SK-N-SH treated with all-trans-retinoic acid at 6 μM for 48 hours (cell line): ENCODE measurements at regions not wholly inside any gene's neighbourhood (a gene's known extent, or its start where the extent isn't known, plus 50 kb on each side); places are given as distances from the start of the nearest gene placed in this dataset.

Experiments
- ATAC-seq: fragments of 200-7000 bp; cut with Tn5 transposase; 3 replicates; pipeline ENCODE4 v1.9.1; 2020; ENCODE audit warnings: mild to moderate bottlenecking, moderate library complexity
- ARNTL ChIP-seq: fragments of 450-650 bp; formaldehyde crosslinking; IDR thresholded peaks from 2 replicates; pipeline ENCODE4 v1.5.0; 2020; ENCODE audit warnings: low read depth, mild to moderate bottlenecking, moderate library complexity, borderline replicate concordance
- CSDC2 ChIP-seq: fragments of 250-450 bp; sonication (Bioruptor Pico); IDR thresholded peaks from 2 replicates; pipeline ENCODE4 v1.5.0; 2020; ENCODE audit warnings: mild to moderate bottlenecking, moderate library complexity
- ESRRG ChIP-seq: fragments of 250-450 bp; sonication (Bioruptor Pico); IDR thresholded peaks from 2 replicates; pipeline ENCODE4 v1.6.1; 2021; ENCODE audit warnings: mild to moderate bottlenecking
- GLIS3 ChIP-seq: fragments of 250-450 bp; sonication (Bioruptor Pico); IDR thresholded peaks from 2 replicates; pipeline ENCODE4 v1.5.0; 2020; ENCODE audit warnings: mild to moderate bottlenecking, moderate library complexity
- ISL1 ChIP-seq: fragments of 250-450 bp; sonication (Bioruptor Pico); IDR thresholded peaks from 2 replicates; pipeline ENCODE4 v2.1.2; 2022; ENCODE audit warnings: mild to moderate bottlenecking, moderate library complexity
- OSR1 ChIP-seq: fragments of 250-450 bp; sonication (Bioruptor Pico); IDR thresholded peaks from 2 replicates; pipeline ENCODE4 v1.8.0; 2022; ENCODE audit warnings: moderate library complexity, mild to moderate bottlenecking, inconsistent platforms
- RARB ChIP-seq: fragments of 250-450 bp; sonication (Bioruptor Pico); IDR thresholded peaks from 2 replicates; pipeline ENCODE4 v1.8.0; 2021; ENCODE audit warnings: mild to moderate bottlenecking, moderate library complexity
- SNAI2 ChIP-seq: fragments of 250-450 bp; sonication (Bioruptor Pico); IDR thresholded peaks from 2 replicates; pipeline ENCODE4 v1.5.0; 2020; ENCODE audit warnings: mild to moderate bottlenecking, moderate library complexity
- TCF4 ChIP-seq: fragments of 250-450 bp; sonication (Bioruptor Pico); IDR thresholded peaks from 2 replicates; pipeline ENCODE4 v1.8.0; 2021; ENCODE audit warnings: mild to moderate bottlenecking, moderate library complexity, borderline replicate concordance
- ZC3H10 ChIP-seq: fragments of 250-450 bp; sonication (Bioruptor Pico); IDR thresholded peaks from 2 replicates; pipeline ENCODE4 v1.5.1; 2021; ENCODE audit warnings: mild to moderate bottlenecking, moderate library complexity
- ZFP3 ChIP-seq: fragments of 250-450 bp; sonication (Bioruptor Pico); IDR thresholded peaks from 2 replicates; pipeline ENCODE4 v1.5.0; 2020; ENCODE audit warnings: mild to moderate bottlenecking, moderate library complexity
- ZNF70 ChIP-seq: fragments of 450-650 bp; formaldehyde crosslinking; IDR thresholded peaks from 2 replicates; pipeline ENCODE4 v1.5.0; 2020; ENCODE audit warnings: mild to moderate bottlenecking, moderate library complexity
- ZNF8 ChIP-seq: fragments of 450-650 bp; formaldehyde crosslinking; IDR thresholded peaks from 2 replicates; pipeline ENCODE4 v1.5.0; 2020; ENCODE audit warnings: mild to moderate bottlenecking, moderate library complexity
- TF ChIP-seq, protein P1 (sequence below): fragments of 250-450 bp; sonication (Bioruptor Pico); IDR thresholded peaks from 2 replicates; pipeline ENCODE4 v1.8.0; 2021; ENCODE audit warnings: low read depth, mild to moderate bottlenecking, moderate library complexity, borderline replicate concordance
- TF ChIP-seq, protein P2 (sequence below): fragments of 250-450 bp; sonication (Bioruptor Pico); IDR thresholded peaks from 2 replicates; pipeline ENCODE4 v1.8.0; 2020; ENCODE audit warnings: mild to moderate bottlenecking, moderate library complexity, borderline replicate concordance
- TF ChIP-seq, protein P3 (sequence below): fragments of 250-450 bp; sonication (Bioruptor Pico); IDR thresholded peaks from 2 replicates; pipeline ENCODE4 v1.5.0; 2020; ENCODE audit warnings: mild to moderate bottlenecking, moderate library complexity
- TF ChIP-seq, protein P4 (sequence below): fragments of 250-450 bp; sonication (Bioruptor Pico); IDR thresholded peaks from 2 replicates; pipeline ENCODE4 v1.5.1; 2021; ENCODE audit warnings: mild to moderate bottlenecking, moderate library complexity
- TF ChIP-seq, protein P5 (sequence below): fragments of 250-450 bp; sonication (Bioruptor Pico); IDR thresholded peaks from 2 replicates; pipeline ENCODE4 v1.5.1; 2020; ENCODE audit warnings: low read depth, mild to moderate bottlenecking, moderate library complexity

DNA sequence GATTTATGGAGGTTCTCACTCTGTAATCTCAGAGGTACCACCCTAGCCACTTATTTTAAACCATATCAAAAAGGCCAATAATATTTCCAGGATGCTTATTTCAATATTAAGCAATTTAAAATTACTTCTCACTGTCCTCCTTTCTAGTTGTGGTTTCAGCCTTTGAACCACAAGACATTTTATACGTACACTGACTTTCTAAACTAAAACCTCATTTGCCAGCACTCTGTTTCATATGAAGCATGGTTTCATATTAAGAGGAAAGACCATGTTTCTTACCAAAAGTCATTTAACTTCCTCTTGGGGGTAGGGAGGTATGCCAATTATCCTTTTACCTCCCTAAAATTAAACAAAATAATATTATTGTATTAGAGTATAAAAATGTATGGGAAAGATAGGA lies 399.8 kb downstream of the CDH7 start (continued):
- TF ChIP-seq, protein P1, sequence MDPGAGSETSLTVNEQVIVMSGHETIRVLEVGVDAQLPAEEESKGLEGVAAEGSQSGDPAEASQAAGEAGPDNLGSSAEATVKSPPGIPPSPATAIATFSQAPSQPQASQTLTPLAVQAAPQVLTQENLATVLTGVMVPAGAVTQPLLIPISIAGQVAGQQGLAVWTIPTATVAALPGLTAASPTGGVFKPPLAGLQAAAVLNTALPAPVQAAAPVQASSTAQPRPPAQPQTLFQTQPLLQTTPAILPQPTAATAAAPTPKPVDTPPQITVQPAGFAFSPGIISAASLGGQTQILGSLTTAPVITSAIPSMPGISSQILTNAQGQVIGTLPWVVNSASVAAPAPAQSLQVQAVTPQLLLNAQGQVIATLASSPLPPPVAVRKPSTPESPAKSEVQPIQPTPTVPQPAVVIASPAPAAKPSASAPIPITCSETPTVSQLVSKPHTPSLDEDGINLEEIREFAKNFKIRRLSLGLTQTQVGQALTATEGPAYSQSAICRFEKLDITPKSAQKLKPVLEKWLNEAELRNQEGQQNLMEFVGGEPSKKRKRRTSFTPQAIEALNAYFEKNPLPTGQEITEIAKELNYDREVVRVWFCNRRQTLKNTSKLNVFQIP (CRISPR knock-in tag): no peak
- no peak for TF ChIP-seq ARNTL (CRISPR knock-in tag)
- no peak for TF ChIP-seq ZC3H10

DNA sequence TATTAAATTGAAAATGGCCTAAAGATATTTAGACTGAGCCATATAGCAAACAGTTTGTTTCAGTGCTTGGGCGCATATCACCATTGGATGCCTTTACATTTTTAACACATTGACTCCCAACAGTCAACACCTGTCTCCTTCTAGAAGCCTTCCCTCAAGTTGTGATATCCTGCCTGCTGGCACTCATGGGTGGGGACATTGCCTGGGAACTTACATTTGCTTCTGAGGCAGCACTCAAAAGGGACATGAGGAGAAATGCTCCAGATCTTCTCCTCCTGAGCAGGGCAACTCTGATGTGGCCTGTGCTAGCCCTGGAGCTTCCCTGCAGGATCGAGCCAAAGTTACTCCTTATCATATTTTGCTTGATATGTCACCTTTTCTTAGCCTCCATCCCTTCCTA lies 392.2 kb downstream of the CDH7 start:
- TF ChIP-seq OSR1 (CRISPR knock-in tag) (no peak), GLIS3 (no peak), ZNF8 (CRISPR knock-in tag) (no peak), CSDC2 (CRISPR knock-in tag) (no peak), ZFP3 (CRISPR knock-in tag) (no peak), ZNF70 (CRISPR knock-in tag) (no peak), ISL1 (CRISPR knock-in tag) (no peak), ARNTL (CRISPR knock-in tag) (no peak)
- TF ChIP-seq, protein P2, sequence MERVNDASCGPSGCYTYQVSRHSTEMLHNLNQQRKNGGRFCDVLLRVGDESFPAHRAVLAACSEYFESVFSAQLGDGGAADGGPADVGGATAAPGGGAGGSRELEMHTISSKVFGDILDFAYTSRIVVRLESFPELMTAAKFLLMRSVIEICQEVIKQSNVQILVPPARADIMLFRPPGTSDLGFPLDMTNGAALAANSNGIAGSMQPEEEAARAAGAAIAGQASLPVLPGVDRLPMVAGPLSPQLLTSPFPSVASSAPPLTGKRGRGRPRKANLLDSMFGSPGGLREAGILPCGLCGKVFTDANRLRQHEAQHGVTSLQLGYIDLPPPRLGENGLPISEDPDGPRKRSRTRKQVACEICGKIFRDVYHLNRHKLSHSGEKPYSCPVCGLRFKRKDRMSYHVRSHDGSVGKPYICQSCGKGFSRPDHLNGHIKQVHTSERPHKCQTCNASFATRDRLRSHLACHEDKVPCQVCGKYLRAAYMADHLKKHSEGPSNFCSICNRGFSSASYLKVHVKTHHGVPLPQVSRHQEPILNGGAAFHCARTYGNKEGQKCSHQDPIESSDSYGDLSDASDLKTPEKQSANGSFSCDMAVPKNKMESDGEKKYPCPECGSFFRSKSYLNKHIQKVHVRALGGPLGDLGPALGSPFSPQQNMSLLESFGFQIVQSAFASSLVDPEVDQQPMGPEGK (CRISPR knock-in tag): no peak
- TF ChIP-seq, protein P3, sequence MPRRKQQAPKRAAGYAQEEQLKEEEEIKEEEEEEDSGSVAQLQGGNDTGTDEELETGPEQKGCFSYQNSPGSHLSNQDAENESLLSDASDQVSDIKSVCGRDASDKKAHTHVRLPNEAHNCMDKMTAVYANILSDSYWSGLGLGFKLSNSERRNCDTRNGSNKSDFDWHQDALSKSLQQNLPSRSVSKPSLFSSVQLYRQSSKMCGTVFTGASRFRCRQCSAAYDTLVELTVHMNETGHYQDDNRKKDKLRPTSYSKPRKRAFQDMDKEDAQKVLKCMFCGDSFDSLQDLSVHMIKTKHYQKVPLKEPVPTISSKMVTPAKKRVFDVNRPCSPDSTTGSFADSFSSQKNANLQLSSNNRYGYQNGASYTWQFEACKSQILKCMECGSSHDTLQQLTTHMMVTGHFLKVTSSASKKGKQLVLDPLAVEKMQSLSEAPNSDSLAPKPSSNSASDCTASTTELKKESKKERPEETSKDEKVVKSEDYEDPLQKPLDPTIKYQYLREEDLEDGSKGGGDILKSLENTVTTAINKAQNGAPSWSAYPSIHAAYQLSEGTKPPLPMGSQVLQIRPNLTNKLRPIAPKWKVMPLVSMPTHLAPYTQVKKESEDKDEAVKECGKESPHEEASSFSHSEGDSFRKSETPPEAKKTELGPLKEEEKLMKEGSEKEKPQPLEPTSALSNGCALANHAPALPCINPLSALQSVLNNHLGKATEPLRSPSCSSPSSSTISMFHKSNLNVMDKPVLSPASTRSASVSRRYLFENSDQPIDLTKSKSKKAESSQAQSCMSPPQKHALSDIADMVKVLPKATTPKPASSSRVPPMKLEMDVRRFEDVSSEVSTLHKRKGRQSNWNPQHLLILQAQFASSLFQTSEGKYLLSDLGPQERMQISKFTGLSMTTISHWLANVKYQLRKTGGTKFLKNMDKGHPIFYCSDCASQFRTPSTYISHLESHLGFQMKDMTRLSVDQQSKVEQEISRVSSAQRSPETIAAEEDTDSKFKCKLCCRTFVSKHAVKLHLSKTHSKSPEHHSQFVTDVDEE (CRISPR knock-in tag): no peak
- TF ChIP-seq, protein P4, sequence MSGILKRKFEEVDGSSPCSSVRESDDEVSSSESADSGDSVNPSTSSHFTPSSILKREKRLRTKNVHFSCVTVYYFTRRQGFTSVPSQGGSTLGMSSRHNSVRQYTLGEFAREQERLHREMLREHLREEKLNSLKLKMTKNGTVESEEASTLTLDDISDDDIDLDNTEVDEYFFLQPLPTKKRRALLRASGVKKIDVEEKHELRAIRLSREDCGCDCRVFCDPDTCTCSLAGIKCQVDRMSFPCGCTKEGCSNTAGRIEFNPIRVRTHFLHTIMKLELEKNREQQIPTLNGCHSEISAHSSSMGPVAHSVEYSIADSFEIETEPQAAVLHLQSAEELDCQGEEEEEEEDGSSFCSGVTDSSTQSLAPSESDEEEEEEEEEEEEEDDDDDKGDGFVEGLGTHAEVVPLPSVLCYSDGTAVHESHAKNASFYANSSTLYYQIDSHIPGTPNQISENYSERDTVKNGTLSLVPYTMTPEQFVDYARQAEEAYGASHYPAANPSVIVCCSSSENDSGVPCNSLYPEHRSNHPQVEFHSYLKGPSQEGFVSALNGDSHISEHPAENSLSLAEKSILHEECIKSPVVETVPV (CRISPR knock-in tag): no peak
- no peak for ATAC-seq

DNA sequence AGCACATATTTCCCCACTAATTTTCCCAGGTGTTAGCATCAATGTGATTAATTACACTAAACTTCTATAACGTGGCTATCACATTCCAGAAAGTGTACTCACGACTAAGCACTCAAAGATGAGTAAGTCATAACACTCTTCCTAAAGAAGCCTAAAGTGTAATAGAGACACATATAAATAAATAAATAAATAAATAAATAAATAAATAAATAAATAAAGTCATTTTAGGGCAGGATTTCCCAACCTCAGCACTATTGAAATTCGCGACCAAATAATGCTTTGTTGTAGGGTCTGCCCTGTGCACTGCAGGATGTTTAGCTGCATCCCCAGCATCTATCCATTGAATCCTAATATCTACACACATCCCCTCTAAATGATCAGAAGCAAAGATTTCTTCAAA lies 390.9 kb downstream of the CDH7 start:
- no peak for ATAC-seq
- TF ChIP-seq SNAI2 (CRISPR knock-in tag) (no peak), ESRRG (CRISPR knock-in tag) (no peak), RARB (CRISPR knock-in tag) (no peak), ZNF8 (CRISPR knock-in tag) (no peak), ISL1 (CRISPR knock-in tag) (no peak), CSDC2 (CRISPR knock-in tag) (no peak), ZNF70 (CRISPR knock-in tag) (no peak), TCF4 (CRISPR knock-in tag) (no peak), ZFP3 (CRISPR knock-in tag) (no peak), OSR1 (CRISPR knock-in tag) (no peak)
- TF ChIP-seq, protein P5, sequence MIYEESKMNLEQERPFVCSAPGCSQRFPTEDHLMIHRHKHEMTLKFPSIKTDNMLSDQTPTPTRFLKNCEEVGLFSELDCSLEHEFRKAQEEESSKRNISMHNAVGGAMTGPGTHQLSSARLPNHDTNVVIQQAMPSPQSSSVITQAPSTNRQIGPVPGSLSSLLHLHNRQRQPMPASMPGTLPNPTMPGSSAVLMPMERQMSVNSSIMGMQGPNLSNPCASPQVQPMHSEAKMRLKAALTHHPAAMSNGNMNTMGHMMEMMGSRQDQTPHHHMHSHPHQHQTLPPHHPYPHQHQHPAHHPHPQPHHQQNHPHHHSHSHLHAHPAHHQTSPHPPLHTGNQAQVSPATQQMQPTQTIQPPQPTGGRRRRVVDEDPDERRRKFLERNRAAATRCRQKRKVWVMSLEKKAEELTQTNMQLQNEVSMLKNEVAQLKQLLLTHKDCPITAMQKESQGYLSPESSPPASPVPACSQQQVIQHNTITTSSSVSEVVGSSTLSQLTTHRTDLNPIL (CRISPR knock-in tag): no peak
- TF ChIP-seq, protein P1 (CRISPR knock-in tag): no peak
